ENCODE measurements at regions not wholly inside any gene's neighbourhood (a gene's known extent, or its start where the extent isn't known, plus 50 kb on each side); places are given as distances from the start of the nearest gene placed in this dataset.

- H4K20me1 ChIP-seq (ENCODE audit: insufficient read depth): no peaks in the 10 kb centered on the region
- TF ChIP-seq REST (IDR thresholded peaks at IDR 0.05; ENCODE audit: borderline replicate concordance) (no peak), RAD21 (conservative IDR thresholded peaks at IDR 0.05) (peak; percentile 95), EZH2 (IDR thresholded peaks at IDR 0.05; ENCODE audit: borderline replicate concordance, insufficient read depth, low read length, poor library complexity, severe bottlenecking) (no peak), CTCF (IDR thresholded peaks at IDR 0.05; ENCODE audit: poor library complexity, severe bottlenecking) (peak; percentile 94), SMC3 (conservative IDR thresholded peaks at IDR 0.05; ENCODE audit: poor library complexity) (peak; percentile 98), TAF1 (IDR thresholded peaks at IDR 0.05; ENCODE audit: low read depth) (peak; percentile 21)
- H3K79me2 ChIP-seq (replicated peaks; ENCODE audit: insufficient read depth, low read length): no peaks in the 10 kb centered on the region
- H3K9me2 ChIP-seq (ENCODE audit: insufficient read depth, low read length): no peaks in the 10 kb centered on the region
- H3K27ac ChIP-seq (ENCODE audit: low read length): no peak overlapping the region
- H2AFZ ChIP-seq (ENCODE audit: low read depth, low read length): peak overlapping the region; percentile 41
- no peak overlapping the region for H3K4me2 ChIP-seq (ENCODE audit: low read length)
- no peaks in the 10 kb centered on the region for H3K9me3 ChIP-seq (ENCODE audit: low read length)
- no peak overlapping the region for H3K4me3 ChIP-seq (ENCODE audit: low read length)
- no peaks in the 10 kb centered on the region for H3F3A ChIP-seq (ENCODE audit: insufficient read depth, low read length, poor library complexity, severe bottlenecking)
- no peaks in the 10 kb centered on the region for H3K36me3 ChIP-seq (ENCODE audit: insufficient read depth, low read length)
- no peaks in the 10 kb centered on the region for H3K27me3 ChIP-seq (ENCODE audit: insufficient read depth, low read depth, low read length)
- H3K9ac ChIP-seq (ENCODE audit: low read length): no peak overlapping the region
These were observed 268.2 kb downstream of the CDC5L start for GRCh38 chr6:44655412-44656342.

GRCh38 chr6:44656691-44657090, 269.2 kb downstream of the CDC5L start:
- no peaks in the 10 kb centered on the region for H3K9me3 ChIP-seq (ENCODE audit: low read length)
- no peak overlapping the region for H3K27ac ChIP-seq (ENCODE audit: low read length)
- H3K4me3 ChIP-seq (ENCODE audit: low read length): no peak overlapping the region
- no peak overlapping the region for H3K4me2 ChIP-seq (ENCODE audit: low read length)
- no peaks in the 10 kb centered on the region for H3K79me2 ChIP-seq (replicated peaks; ENCODE audit: insufficient read depth, low read length)
- H3K9me2 ChIP-seq (ENCODE audit: insufficient read depth, low read length): no peaks in the 10 kb centered on the region
- H3K9ac ChIP-seq (ENCODE audit: low read length): no peak overlapping the region
- no peaks in the 10 kb centered on the region for H3K27me3 ChIP-seq (ENCODE audit: insufficient read depth, low read depth, low read length)
- TF ChIP-seq RAD21 (conservative IDR thresholded peaks at IDR 0.05): no peak
- no peak for TF ChIP-seq TAF1 (IDR thresholded peaks at IDR 0.05; ENCODE audit: low read depth)
- no peak for TF ChIP-seq POLR2AphosphoS5 (IDR thresholded peaks at IDR 0.05)
- no peak for TF ChIP-seq REST (IDR thresholded peaks at IDR 0.05; ENCODE audit: borderline replicate concordance)
- TF ChIP-seq SMC3 (conservative IDR thresholded peaks at IDR 0.05; ENCODE audit: poor library complexity): no peak
- no peak for TF ChIP-seq CTCF (IDR thresholded peaks at IDR 0.05; ENCODE audit: poor library complexity, severe bottlenecking)
- TF ChIP-seq EZH2 (IDR thresholded peaks at IDR 0.05; ENCODE audit: borderline replicate concordance, insufficient read depth, low read length, poor library complexity, severe bottlenecking): no peak
- no peak for TF ChIP-seq EP300 (conservative IDR thresholded peaks at IDR 0.05; ENCODE audit: poor library complexity, severe bottlenecking)
- no peak overlapping the region for H2AFZ ChIP-seq (ENCODE audit: low read depth, low read length)
- H3F3A ChIP-seq (ENCODE audit: insufficient read depth, low read length, poor library complexity, severe bottlenecking): no peaks in the 10 kb centered on the region
- no peaks in the 10 kb centered on the region for H4K20me1 ChIP-seq (ENCODE audit: insufficient read depth)
- H3K36me3 ChIP-seq (ENCODE audit: insufficient read depth, low read length): no peaks in the 10 kb centered on the region

All from neural cell (in vitro differentiated cells).